Endodermal cell (in vitro differentiated cells): ENCODE measurements at regions not wholly inside any gene's neighbourhood (a gene's known extent, or its start where the extent isn't known, plus 50 kb on each side); places are given as distances from the start of the nearest gene placed in this dataset.

Experiments used
- DNase-seq: peaks from one replicate; pipeline ENCODE4 v3.0.0-alpha.2; 2017
- H3K27ac ChIP-seq: 2 replicates; pipeline ENCODE4 v1.5.1; 2013; ENCODE audit warnings: mild to moderate bottlenecking, low read depth, low read length, moderate library complexity
- H3K27me3 ChIP-seq: 2 replicates; pipeline ENCODE4 v1.6.1; 2013; ENCODE audit warnings: mild to moderate bottlenecking, low read length, moderate library complexity; ENCODE audit not compliant: insufficient read depth, control insufficient read depth, poor library complexity, severe bottlenecking
- H3K36me3 ChIP-seq: 2 replicates; pipeline ENCODE4 v1.7.0; 2013; ENCODE audit warnings: mild to moderate bottlenecking, low read length, moderate library complexity; ENCODE audit not compliant: control insufficient read depth, insufficient read depth
- H3K4me1 ChIP-seq: one replicate; pipeline ENCODE4 v1.7.0; 2013; ENCODE audit warnings: low read length; ENCODE audit not compliant: control insufficient read depth, insufficient read depth
- H3K4me3 ChIP-seq: 2 replicates; pipeline ENCODE4 v1.5.1; 2013; ENCODE audit warnings: mild to moderate bottlenecking, low read length, moderate library complexity
- H3K9ac ChIP-seq: 2 replicates; pipeline ENCODE4 v1.6.1; 2013; ENCODE audit warnings: mild to moderate bottlenecking, low read length, moderate library complexity; ENCODE audit not compliant: poor library complexity, severe bottlenecking; ENCODE audit errors: extremely low read depth
- H3K9me3 ChIP-seq: 2 replicates; pipeline ENCODE4 v1.6.1; 2013; ENCODE audit warnings: mild to moderate bottlenecking, low read length, moderate library complexity; ENCODE audit not compliant: control insufficient read depth
- H3K27ac Mint-ChIP-seq: 2 replicates; pipeline ENCODE4 v1.8.0; 2020; ENCODE audit warnings: mixed read lengths
- H3K27me3 Mint-ChIP-seq: 2 replicates; pipeline ENCODE4 v1.8.0; 2021; ENCODE audit warnings: mild to moderate bottlenecking, mixed read lengths; ENCODE audit not compliant: insufficient read depth
- H3K36me3 Mint-ChIP-seq: 2 replicates; pipeline ENCODE4 v1.8.0; 2020; ENCODE audit warnings: low read depth, mixed read lengths
- H3K4me1 Mint-ChIP-seq: 2 replicates; pipeline ENCODE4 v1.8.0; 2020; ENCODE audit warnings: mixed read lengths
- H3K4me3 Mint-ChIP-seq: 2 replicates; pipeline ENCODE4 v1.8.0; 2020; ENCODE audit warnings: mild to moderate bottlenecking, moderate library complexity, mixed read lengths
- H3K9me3 Mint-ChIP-seq: 2 replicates; pipeline ENCODE4 v1.8.0; 2020; ENCODE audit warnings: mild to moderate bottlenecking, mixed read lengths
- CTCF ChIP-seq: fragments of 200-600 bp; sonication (generic); conservative IDR thresholded peaks from 2 replicates; pipeline ENCODE4 v1.5.0; 2021; ENCODE audit warnings: antibody characterized with exemption, mild to moderate bottlenecking
- WGBS, 2 experiments: methylation state at CpG; one replicate each; pipeline versions ENCODE4 v1.1.5 to v1.1.7; 2013; ENCODE audit warnings: missing lambda C conversion rate in 2 of 2, mixed read lengths in 1 of 2; ENCODE audit not compliant: insufficient coverage in 1 of 2, insufficient read length in 1 of 2; 5-methylcytosine and 5-hydroxymethylcytosine counted together

DNA sequence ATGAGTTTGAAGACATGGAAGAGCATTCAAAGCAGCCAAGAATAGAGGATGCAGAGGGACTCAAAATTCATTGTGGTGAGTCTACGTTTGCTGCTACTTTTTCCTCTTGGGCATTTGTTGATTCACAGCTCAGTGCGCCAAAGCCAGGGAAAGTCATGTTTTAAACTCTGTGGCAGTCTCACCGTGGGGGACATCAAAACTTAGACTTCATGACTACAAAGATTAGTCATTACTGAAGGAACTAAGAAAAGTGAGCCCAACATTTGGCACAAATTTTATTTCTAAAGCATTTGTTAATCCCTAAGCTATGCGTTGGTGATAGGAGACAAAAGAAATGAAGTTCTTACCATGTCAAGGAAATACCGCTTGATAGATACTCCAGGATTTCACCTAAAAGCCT, 73.7 kb upstream of the MTAP start:
- Histone ChIP-seq H3K27ac (no peak overlapping the region), H3K9ac (no peak overlapping the region), H3K9me3 (no peaks in the 10 kb centered on the region), H3K4me1 (no peaks in the 10 kb centered on the region), H3K4me3 (no peak overlapping the region), H3K36me3 (no peaks in the 10 kb centered on the region), H3K27me3 (peaks cover 28% of the 10 kb centered on the region)
- H3K36me3 Mint-ChIP-seq = no peaks in the 10 kb centered on the region
- TF ChIP-seq CTCF = no peak
- H3K9me3 Mint-ChIP-seq = no peaks in the 10 kb centered on the region
- no peak overlapping the region for H3K27ac Mint-ChIP-seq
- no peak for DNase-seq
- WGBS, 2 experiments = 88 to 93% methylated on average over 2 to 5 of the region's 5 CpGs
- no peaks in the 10 kb centered on the region for H3K4me1 Mint-ChIP-seq
- peaks cover 63% of the 10 kb centered on the region for H3K27me3 Mint-ChIP-seq
- no peak overlapping the region for H3K4me3 Mint-ChIP-seq

DNA sequence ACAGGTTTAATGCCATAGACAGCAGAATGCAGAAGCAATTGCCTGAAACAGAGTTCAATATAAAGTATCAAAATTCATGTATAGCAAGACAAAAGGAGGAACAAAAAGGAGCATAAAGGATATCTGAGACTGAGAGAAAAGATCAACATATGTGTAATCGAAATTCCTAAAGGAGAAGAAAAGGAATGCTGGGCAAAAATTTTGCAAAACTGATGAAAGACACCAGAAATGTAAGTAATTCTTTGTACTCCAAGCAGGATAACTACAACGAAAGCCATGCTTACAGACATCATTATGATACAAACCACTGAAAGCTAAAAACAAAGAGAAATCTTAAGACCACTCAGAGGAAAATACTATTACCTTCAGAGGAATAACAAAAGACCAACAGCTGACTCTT, 72.8 kb upstream of the MTAP start:
- peaks cover 21% of the 10 kb centered on the region for H3K27me3 ChIP-seq
- no peak overlapping the region for H3K9ac ChIP-seq
- H3K27me3 Mint-ChIP-seq = peaks cover 64% of the 10 kb centered on the region
- H3K36me3 Mint-ChIP-seq = no peaks in the 10 kb centered on the region
- H3K27ac Mint-ChIP-seq = no peak overlapping the region
- H3K9me3 Mint-ChIP-seq = peaks cover 1% of the 10 kb centered on the region
- H3K27ac ChIP-seq = no peak overlapping the region
- H3K36me3 ChIP-seq = no peaks in the 10 kb centered on the region
- TF ChIP-seq CTCF = no peak
- no peaks in the 10 kb centered on the region for H3K4me1 Mint-ChIP-seq
- H3K4me3 ChIP-seq = no peak overlapping the region
- no peak for DNase-seq
- no peaks in the 10 kb centered on the region for H3K4me1 ChIP-seq
- WGBS, 2 experiments = 70 to 81% methylated on average over 1 to 2 of the region's 2 CpGs
- H3K9me3 ChIP-seq = no peaks in the 10 kb centered on the region
- no peak overlapping the region for H3K4me3 Mint-ChIP-seq

DNA sequence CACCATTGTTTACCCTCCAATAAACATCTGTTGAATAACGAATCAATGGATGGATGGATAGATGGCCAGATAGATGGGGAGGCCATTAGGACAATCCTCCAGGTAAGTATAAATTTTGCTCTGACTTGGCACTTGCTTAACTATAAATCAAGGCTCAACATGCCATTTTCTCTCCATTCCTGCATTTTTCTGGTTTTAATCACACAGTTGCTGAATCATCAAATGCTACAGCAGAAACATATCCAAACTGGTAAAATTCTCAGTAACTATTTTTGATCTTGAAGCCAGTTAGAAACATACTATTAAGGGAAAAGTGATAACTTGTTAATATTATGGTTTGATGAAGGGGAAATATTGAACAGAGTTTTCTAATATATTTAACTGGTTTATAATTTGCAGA, 71.5 kb upstream of the MTAP start:
- H3K9ac ChIP-seq = no peak overlapping the region
- WGBS, 2 experiments = no CpG with 5 or more reads among the region's 1 CpG
- DNase-seq = no peak
- Mint-ChIP-seq H3K27ac (no peak overlapping the region), H3K9me3 (peaks cover 10% of the 10 kb centered on the region), H3K27me3 (peaks cover 66% of the 10 kb centered on the region), H3K4me1 (no peaks in the 10 kb centered on the region), H3K36me3 (no peaks in the 10 kb centered on the region), H3K4me3 (no peak overlapping the region)
- no peaks in the 10 kb centered on the region for H3K36me3 ChIP-seq
- peaks cover 19% of the 10 kb centered on the region for H3K27me3 ChIP-seq
- TF ChIP-seq CTCF = no peak
- H3K27ac ChIP-seq = no peak overlapping the region
- H3K9me3 ChIP-seq = no peaks in the 10 kb centered on the region
- H3K4me3 ChIP-seq = no peak overlapping the region
- no peaks in the 10 kb centered on the region for H3K4me1 ChIP-seq
